Left renal pelvis (tissue), 4 donors: ENCODE measurements at regions not wholly inside any gene's neighbourhood (a gene's known extent, or its start where the extent isn't known, plus 50 kb on each side); places are given as distances from the start of the nearest gene placed in this dataset.
A peak's percentile ranks its signal among the peaks of the same experiment; 100 is the strongest.
"Not testable (repeated sequence)": the region's sequence is repeated elsewhere in the genome, so short reads cannot be mapped to it uniquely, and the experiment has no call there.

Experiments used
- DNase-seq, 4 donors: peaks; one replicate each; pipeline ENCODE4 v3.0.0-alpha.2; 2013; ENCODE audit warnings: low read depth in 4 of 4, low spot score in 3 of 4

- DNase-seq = no peak
Observed at GRCh38 chr2:21754164-21754788, 630.5 kb downstream of the TDRD15 start.

- no peak for DNase-seq
Observed at GRCh38 chr2:21757805-21758430, 634.1 kb downstream of the TDRD15 start.

GRCh38 chr2:21759819-21760218, 636.1 kb downstream of the TDRD15 start:
- no peak for DNase-seq

- DNase-seq = no peak
Observed at GRCh38 chr2:21761361-21761760, 637.6 kb downstream of the TDRD15 start.

GRCh38 chr2:21763501-21763900, 639.7 kb downstream of the TDRD15 start:
- DNase-seq = no peak

GRCh38 chr2:21770787-21771186, 647.0 kb downstream of the TDRD15 start:
- no peak for DNase-seq

- DNase-seq = no peak
Observed at GRCh38 chr2:21772624-21773023, 648.9 kb downstream of the TDRD15 start.

- DNase-seq = no peak
Observed at GRCh38 chr2:21773168-21773567, 649.4 kb downstream of the TDRD15 start.

GRCh38 chr2:21774691-21775368, 651.1 kb downstream of the TDRD15 start:
- DNase-seq = no peak

- DNase-seq = no peak
Observed at GRCh38 chr2:21779786-21780185, 656.0 kb downstream of the TDRD15 start.

GRCh38 chr2:21781962-21782361, 658.2 kb downstream of the TDRD15 start:
- no peak for DNase-seq

GRCh38 chr2:21782866-21783265, 659.1 kb downstream of the TDRD15 start:
- DNase-seq = no peak

- no peak for DNase-seq
Observed at GRCh38 chr2:21787941-21788340, 664.2 kb downstream of the TDRD15 start.

- DNase-seq = not testable (repeated sequence)
Observed at GRCh38 chr2:21790311-21790710, 666.5 kb downstream of the TDRD15 start.

GRCh38 chr2:21792571-21792970, 668.8 kb downstream of the TDRD15 start:
- no peak for DNase-seq

- no peak for DNase-seq
Observed at GRCh38 chr2:21793461-21793860, 669.7 kb downstream of the TDRD15 start.

GRCh38 chr2:21794611-21795010, 670.8 kb downstream of the TDRD15 start:
- DNase-seq = no peak

- DNase-seq = no peak
Observed at GRCh38 chr2:21800356-21800755, 676.6 kb downstream of the TDRD15 start.

- no peak for DNase-seq
Observed at GRCh38 chr2:21803550-21803949, 679.8 kb downstream of the TDRD15 start.

GRCh38 chr2:21804151-21804550, 680.4 kb downstream of the TDRD15 start:
- no peak for DNase-seq

GRCh38 chr2:21811541-21811940, 687.8 kb downstream of the TDRD15 start:
- no peak for DNase-seq

- peak in 1 of 4 donors; percentile 6 for DNase-seq
Observed at GRCh38 chr2:21812766-21813165, 689.0 kb downstream of the TDRD15 start.
